HG03558 (cell line): ENCODE measurements at regions not wholly inside any gene's neighbourhood (a gene's known extent, or its start where the extent isn't known, plus 50 kb on each side); places are given as distances from the start of the nearest gene placed in this dataset.

ENCODE experiments used
- ATAC-seq: cut with Tn5 transposase; IDR thresholded peaks from one replicate; pipeline ENCODE4 v1.9.1; 2021; ENCODE audit warnings: moderate number of reproducible peaks; ENCODE audit not compliant: unreplicated experiment; ENCODE audit errors: extremely low read depth

GRCh38 chr3:99248913-99249312, 347.4 kb upstream of the DCBLD2 start:
- no peak for ATAC-seq

- ATAC-seq: no peak
These were observed 346.6 kb upstream of the DCBLD2 start for GRCh38 chr3:99248130-99248529.

GRCh38 chr3:99246010-99246654, 344.6 kb upstream of the DCBLD2 start:
- no peak for ATAC-seq

- ATAC-seq: no peak
These were observed 340.8 kb upstream of the DCBLD2 start for GRCh38 chr3:99242271-99242670.

- no peak for ATAC-seq
These were observed 339.2 kb upstream of the DCBLD2 start for GRCh38 chr3:99240700-99241099.

GRCh38 chr3:99236576-99236975, 335.1 kb upstream of the DCBLD2 start:
- no peak for ATAC-seq

GRCh38 chr3:99232696-99233095, 331.2 kb upstream of the DCBLD2 start:
- ATAC-seq: no peak

GRCh38 chr3:99218468-99218867, 317.0 kb upstream of the DCBLD2 start:
- no peak for ATAC-seq

- ATAC-seq: no peak
These were observed 311.5 kb upstream of the DCBLD2 start for GRCh38 chr3:99212969-99213368.

- ATAC-seq: no peak
These were observed 309.8 kb upstream of the DCBLD2 start for GRCh38 chr3:99211309-99211708.

- no peak for ATAC-seq
These were observed 297.5 kb upstream of the DCBLD2 start for GRCh38 chr3:99199021-99199420.

- no peak for ATAC-seq
These were observed 289.7 kb upstream of the DCBLD2 start for GRCh38 chr3:99191186-99191585.

- ATAC-seq: no peak
These were observed 287.4 kb upstream of the DCBLD2 start for GRCh38 chr3:99188936-99189335.

GRCh38 chr3:99186016-99186415, 284.5 kb upstream of the DCBLD2 start:
- no peak for ATAC-seq

- ATAC-seq: no peak
These were observed 274.9 kb upstream of the DCBLD2 start for GRCh38 chr3:99176169-99176964.

- ATAC-seq: no peak
These were observed 273.8 kb upstream of the DCBLD2 start for GRCh38 chr3:99175276-99175812.

GRCh38 chr3:99172736-99173657, 271.5 kb upstream of the DCBLD2 start:
- ATAC-seq: peak; percentile 72

- ATAC-seq: no peak
These were observed 270.3 kb upstream of the DCBLD2 start for GRCh38 chr3:99171800-99172199.

- no peak for ATAC-seq
These were observed 269.5 kb upstream of the DCBLD2 start for GRCh38 chr3:99170867-99171517.

- ATAC-seq: no peak
These were observed 265.6 kb upstream of the DCBLD2 start for GRCh38 chr3:99167071-99167470.
